Body of pancreas (tissue), 4 donors: ENCODE measurements at regions not wholly inside any gene's neighbourhood (a gene's known extent, or its start where the extent isn't known, plus 50 kb on each side); places are given as distances from the start of the nearest gene placed in this dataset.

Experiments used
- POLR2A ChIP-seq, 3 donors: fragments of 450-650 bp; IDR thresholded peaks; one replicate each; pipeline ENCODE4 v1.6.1; 2016; ENCODE audit warnings: antibody characterized with exemption in 3 of 3, mild to moderate bottlenecking in 2 of 3
- TF ChIP-seq, protein P1 (sequence below), 7 experiments: fragments of 450-650 bp in 4 of 7; fragments of 200-600 bp in 3 of 7; sonication (generic) in 3 of 7; IDR thresholded peaks; one replicate each; pipeline ENCODE4 v1.5.1; 2016 to 2019; ENCODE audit warnings: antibody characterized with exemption in 7 of 7

GRCh38 chr15:39013262-39013661 lies 448.6 kb upstream of the RASGRP1 start:
- TF ChIP-seq, protein P1, sequence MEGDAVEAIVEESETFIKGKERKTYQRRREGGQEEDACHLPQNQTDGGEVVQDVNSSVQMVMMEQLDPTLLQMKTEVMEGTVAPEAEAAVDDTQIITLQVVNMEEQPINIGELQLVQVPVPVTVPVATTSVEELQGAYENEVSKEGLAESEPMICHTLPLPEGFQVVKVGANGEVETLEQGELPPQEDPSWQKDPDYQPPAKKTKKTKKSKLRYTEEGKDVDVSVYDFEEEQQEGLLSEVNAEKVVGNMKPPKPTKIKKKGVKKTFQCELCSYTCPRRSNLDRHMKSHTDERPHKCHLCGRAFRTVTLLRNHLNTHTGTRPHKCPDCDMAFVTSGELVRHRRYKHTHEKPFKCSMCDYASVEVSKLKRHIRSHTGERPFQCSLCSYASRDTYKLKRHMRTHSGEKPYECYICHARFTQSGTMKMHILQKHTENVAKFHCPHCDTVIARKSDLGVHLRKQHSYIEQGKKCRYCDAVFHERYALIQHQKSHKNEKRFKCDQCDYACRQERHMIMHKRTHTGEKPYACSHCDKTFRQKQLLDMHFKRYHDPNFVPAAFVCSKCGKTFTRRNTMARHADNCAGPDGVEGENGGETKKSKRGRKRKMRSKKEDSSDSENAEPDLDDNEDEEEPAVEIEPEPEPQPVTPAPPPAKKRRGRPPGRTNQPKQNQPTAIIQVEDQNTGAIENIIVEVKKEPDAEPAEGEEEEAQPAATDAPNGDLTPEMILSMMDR (IDR thresholded peaks at IDR 0.05): no peak
- TF ChIP-seq POLR2A (IDR thresholded peaks at IDR 0.05): no peak
